ENCODE measurements at regions not wholly inside any gene's neighbourhood (a gene's known extent, or its start where the extent isn't known, plus 50 kb on each side); places are given as distances from the start of the nearest gene placed in this dataset.

DNA sequence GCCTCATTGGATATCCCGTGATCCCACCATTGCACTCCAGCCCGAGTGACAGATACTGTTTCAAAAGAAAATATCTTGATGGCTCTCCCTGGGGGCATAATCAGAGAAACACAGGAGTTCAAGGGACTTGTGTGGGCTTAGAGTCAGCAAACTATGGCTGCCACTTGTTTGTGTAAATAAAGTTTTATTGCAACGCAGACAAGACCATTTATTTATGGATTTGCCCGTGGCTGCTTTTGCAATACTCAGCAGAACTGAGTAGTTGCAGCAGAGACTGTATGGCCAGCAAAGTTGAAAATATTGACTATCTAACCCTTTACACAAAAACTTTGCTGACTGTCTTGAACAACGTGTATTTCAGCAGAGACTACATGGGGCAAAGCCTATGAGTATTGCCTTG is 75.5 kb upstream of the GPRC5B start:
- TF ChIP-seq POLR2AphosphoS5 (IDR thresholded peaks at IDR 0.05; ENCODE audit: insufficient read depth, low read depth, low read length) (no peak), POLR2A (IDR thresholded peaks at IDR 0.05; ENCODE audit: low read depth, low read length) (no peak), GATA2 (IDR thresholded peaks at IDR 0.05; ENCODE audit: insufficient read depth, insufficient read length, low read depth, low read length) (no peak), EZH2 (IDR thresholded peaks at IDR 0.05; ENCODE audit: borderline replicate concordance, low read depth, low read length, severe bottlenecking) (no peak), MYC (IDR thresholded peaks at IDR 0.05; ENCODE audit: low read depth, low read length) (no peak)
- TF ChIP-seq, protein P1, sequence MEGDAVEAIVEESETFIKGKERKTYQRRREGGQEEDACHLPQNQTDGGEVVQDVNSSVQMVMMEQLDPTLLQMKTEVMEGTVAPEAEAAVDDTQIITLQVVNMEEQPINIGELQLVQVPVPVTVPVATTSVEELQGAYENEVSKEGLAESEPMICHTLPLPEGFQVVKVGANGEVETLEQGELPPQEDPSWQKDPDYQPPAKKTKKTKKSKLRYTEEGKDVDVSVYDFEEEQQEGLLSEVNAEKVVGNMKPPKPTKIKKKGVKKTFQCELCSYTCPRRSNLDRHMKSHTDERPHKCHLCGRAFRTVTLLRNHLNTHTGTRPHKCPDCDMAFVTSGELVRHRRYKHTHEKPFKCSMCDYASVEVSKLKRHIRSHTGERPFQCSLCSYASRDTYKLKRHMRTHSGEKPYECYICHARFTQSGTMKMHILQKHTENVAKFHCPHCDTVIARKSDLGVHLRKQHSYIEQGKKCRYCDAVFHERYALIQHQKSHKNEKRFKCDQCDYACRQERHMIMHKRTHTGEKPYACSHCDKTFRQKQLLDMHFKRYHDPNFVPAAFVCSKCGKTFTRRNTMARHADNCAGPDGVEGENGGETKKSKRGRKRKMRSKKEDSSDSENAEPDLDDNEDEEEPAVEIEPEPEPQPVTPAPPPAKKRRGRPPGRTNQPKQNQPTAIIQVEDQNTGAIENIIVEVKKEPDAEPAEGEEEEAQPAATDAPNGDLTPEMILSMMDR (IDR thresholded peaks at IDR 0.05; ENCODE audit: extremely low read depth in 1 of 2, insufficient read depth in 1 of 2, low read depth in 1 of 2, low read length in 2 of 2): no peak
- TF ChIP-seq, protein P2, sequence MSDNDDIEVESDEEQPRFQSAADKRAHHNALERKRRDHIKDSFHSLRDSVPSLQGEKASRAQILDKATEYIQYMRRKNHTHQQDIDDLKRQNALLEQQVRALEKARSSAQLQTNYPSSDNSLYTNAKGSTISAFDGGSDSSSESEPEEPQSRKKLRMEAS (IDR thresholded peaks at IDR 0.05; ENCODE audit: insufficient read depth, insufficient read length): no peak

Measured in endothelial cell of umbilical vein (primary cell).